ENCODE measurements at regions not wholly inside any gene's neighbourhood (a gene's known extent, or its start where the extent isn't known, plus 50 kb on each side); places are given as distances from the start of the nearest gene placed in this dataset.

GRCh38 chr3:102745881-102746280 lies 311.1 kb downstream of the ZPLD1 start:
- no peaks in the 10 kb centered on the region for H3K36me3 ChIP-seq (ENCODE audit: control insufficient read depth in 2 of 2, insufficient read depth in 2 of 2, low read length in 1 of 2)
- 69% methylated on average over 4 of the region's 4 CpGs for WGBS
- H3K4me1 ChIP-seq (ENCODE audit: control insufficient read depth in 2 of 2, insufficient read depth in 2 of 2, low read length in 2 of 2), result no peaks in the 10 kb centered on the region
- no peak overlapping the region for H3K27ac ChIP-seq (ENCODE audit: low read depth in 1 of 2, low read length in 1 of 2)
- no peak overlapping the region for H3K4me3 ChIP-seq (ENCODE audit: low read length in 2 of 2)
- H3K9me3 ChIP-seq (ENCODE audit: control insufficient read depth in 2 of 2, insufficient read depth in 1 of 2, low read length in 1 of 2), result no peaks in the 10 kb centered on the region
- no peak for DNase-seq (ENCODE audit: low read depth in 6 of 9, low spot score in 9 of 9)
- H3K27me3 ChIP-seq (ENCODE audit: control insufficient read depth in 2 of 2, insufficient read depth in 1 of 2, low read length in 1 of 2), result no peaks in the 10 kb centered on the region

GRCh38 chr3:102747611-102748010 lies 312.8 kb downstream of the ZPLD1 start:
- no peaks in the 10 kb centered on the region for H3K27me3 ChIP-seq (ENCODE audit: control insufficient read depth in 2 of 2, insufficient read depth in 1 of 2, low read length in 1 of 2)
- DNase-seq (ENCODE audit: low read depth in 6 of 9, low spot score in 9 of 9), result no peak
- no peak overlapping the region for H3K4me3 ChIP-seq (ENCODE audit: low read length in 2 of 2)
- H3K36me3 ChIP-seq (ENCODE audit: control insufficient read depth in 2 of 2, insufficient read depth in 2 of 2, low read length in 1 of 2), result no peaks in the 10 kb centered on the region
- no peaks in the 10 kb centered on the region for H3K4me1 ChIP-seq (ENCODE audit: control insufficient read depth in 2 of 2, insufficient read depth in 2 of 2, low read length in 2 of 2)
- no peak overlapping the region for H3K27ac ChIP-seq (ENCODE audit: low read depth in 1 of 2, low read length in 1 of 2)
- whole genome bisulfite sequencing, result 84% methylated on average over 4 of the region's 4 CpGs
- no peaks in the 10 kb centered on the region for H3K9me3 ChIP-seq (ENCODE audit: control insufficient read depth in 2 of 2, insufficient read depth in 1 of 2, low read length in 1 of 2)

- no peaks in the 10 kb centered on the region for H3K36me3 ChIP-seq (ENCODE audit: control insufficient read depth in 2 of 2, insufficient read depth in 2 of 2, low read length in 1 of 2)
- no peak overlapping the region for H3K4me3 ChIP-seq (ENCODE audit: low read length in 2 of 2)
- no peaks in the 10 kb centered on the region for H3K27me3 ChIP-seq (ENCODE audit: control insufficient read depth in 2 of 2, insufficient read depth in 1 of 2, low read length in 1 of 2)
- no peak overlapping the region for H3K27ac ChIP-seq (ENCODE audit: low read depth in 1 of 2, low read length in 1 of 2)
- no peaks in the 10 kb centered on the region for H3K4me1 ChIP-seq (ENCODE audit: control insufficient read depth in 2 of 2, insufficient read depth in 2 of 2, low read length in 2 of 2)
- no peak for DNase-seq (ENCODE audit: low read depth in 6 of 9, low spot score in 9 of 9)
- H3K9me3 ChIP-seq (ENCODE audit: control insufficient read depth in 2 of 2, insufficient read depth in 1 of 2, low read length in 1 of 2), result no peaks in the 10 kb centered on the region
Measured at GRCh38 chr3:102748646-102749045, 313.8 kb downstream of the ZPLD1 start.

- H3K4me1 ChIP-seq (ENCODE audit: control insufficient read depth in 2 of 2, insufficient read depth in 2 of 2, low read length in 2 of 2), result no peaks in the 10 kb centered on the region
- H3K36me3 ChIP-seq (ENCODE audit: control insufficient read depth in 2 of 2, insufficient read depth in 2 of 2, low read length in 1 of 2), result no peaks in the 10 kb centered on the region
- no peaks in the 10 kb centered on the region for H3K9me3 ChIP-seq (ENCODE audit: control insufficient read depth in 2 of 2, insufficient read depth in 1 of 2, low read length in 1 of 2)
- WGBS, result 94% methylated on average over 2 of the region's 2 CpGs
- no peak overlapping the region for H3K27ac ChIP-seq (ENCODE audit: low read depth in 1 of 2, low read length in 1 of 2)
- no peak for DNase-seq (ENCODE audit: low read depth in 6 of 9, low spot score in 9 of 9)
- H3K27me3 ChIP-seq (ENCODE audit: control insufficient read depth in 2 of 2, insufficient read depth in 1 of 2, low read length in 1 of 2), result no peaks in the 10 kb centered on the region
- H3K4me3 ChIP-seq (ENCODE audit: low read length in 2 of 2), result no peak overlapping the region
Measured at GRCh38 chr3:102750322-102750721, 315.5 kb downstream of the ZPLD1 start.

- Histone ChIP-seq H3K9me3 (ENCODE audit: control insufficient read depth in 2 of 2, insufficient read depth in 1 of 2, low read length in 1 of 2) (no peaks in the 10 kb centered on the region), H3K4me1 (ENCODE audit: control insufficient read depth in 2 of 2, insufficient read depth in 2 of 2, low read length in 2 of 2) (no peaks in the 10 kb centered on the region), H3K27ac (ENCODE audit: low read depth in 1 of 2, low read length in 1 of 2) (no peak overlapping the region), H3K27me3 (ENCODE audit: control insufficient read depth in 2 of 2, insufficient read depth in 1 of 2, low read length in 1 of 2) (no peaks in the 10 kb centered on the region), H3K36me3 (ENCODE audit: control insufficient read depth in 2 of 2, insufficient read depth in 2 of 2, low read length in 1 of 2) (no peaks in the 10 kb centered on the region), H3K4me3 (ENCODE audit: low read length in 2 of 2) (no peak overlapping the region)
- no peak for DNase-seq (ENCODE audit: low read depth in 6 of 9, low spot score in 9 of 9)
Measured at GRCh38 chr3:102753901-102754300, 319.1 kb downstream of the ZPLD1 start.

- Histone ChIP-seq H3K36me3 (ENCODE audit: control insufficient read depth in 2 of 2, insufficient read depth in 2 of 2, low read length in 1 of 2) (no peaks in the 10 kb centered on the region), H3K4me1 (ENCODE audit: control insufficient read depth in 2 of 2, insufficient read depth in 2 of 2, low read length in 2 of 2) (no peaks in the 10 kb centered on the region), H3K27me3 (ENCODE audit: control insufficient read depth in 2 of 2, insufficient read depth in 1 of 2, low read length in 1 of 2) (no peaks in the 10 kb centered on the region), H3K27ac (ENCODE audit: low read depth in 1 of 2, low read length in 1 of 2) (no peak overlapping the region), H3K4me3 (ENCODE audit: low read length in 2 of 2) (no peak overlapping the region), H3K9me3 (ENCODE audit: control insufficient read depth in 2 of 2, insufficient read depth in 1 of 2, low read length in 1 of 2) (no peaks in the 10 kb centered on the region)
- WGBS, result 93% methylated on average over 2 of the region's 2 CpGs
- no peak for DNase-seq (ENCODE audit: low read depth in 6 of 9, low spot score in 9 of 9)
Measured at GRCh38 chr3:102756706-102757105, 321.9 kb downstream of the ZPLD1 start.

GRCh38 chr3:102757950-102758349 lies 323.1 kb downstream of the ZPLD1 start:
- 94% methylated on average over 2 of the region's 2 CpGs for WGBS
- no peaks in the 10 kb centered on the region for H3K9me3 ChIP-seq (ENCODE audit: control insufficient read depth in 2 of 2, insufficient read depth in 1 of 2, low read length in 1 of 2)
- DNase-seq (ENCODE audit: low read depth in 6 of 9, low spot score in 9 of 9), result no peak
- H3K4me1 ChIP-seq (ENCODE audit: control insufficient read depth in 2 of 2, insufficient read depth in 2 of 2, low read length in 2 of 2), result no peaks in the 10 kb centered on the region
- no peaks in the 10 kb centered on the region for H3K36me3 ChIP-seq (ENCODE audit: control insufficient read depth in 2 of 2, insufficient read depth in 2 of 2, low read length in 1 of 2)
- no peak overlapping the region for H3K27ac ChIP-seq (ENCODE audit: low read depth in 1 of 2, low read length in 1 of 2)
- H3K4me3 ChIP-seq (ENCODE audit: low read length in 2 of 2), result no peak overlapping the region
- no peaks in the 10 kb centered on the region for H3K27me3 ChIP-seq (ENCODE audit: control insufficient read depth in 2 of 2, insufficient read depth in 1 of 2, low read length in 1 of 2)

- DNase-seq (ENCODE audit: low read depth in 6 of 9, low spot score in 9 of 9), result no peak
- H3K4me1 ChIP-seq (ENCODE audit: control insufficient read depth in 2 of 2, insufficient read depth in 2 of 2, low read length in 2 of 2), result no peaks in the 10 kb centered on the region
- no peaks in the 10 kb centered on the region for H3K27me3 ChIP-seq (ENCODE audit: control insufficient read depth in 2 of 2, insufficient read depth in 1 of 2, low read length in 1 of 2)
- no peak overlapping the region for H3K27ac ChIP-seq (ENCODE audit: low read depth in 1 of 2, low read length in 1 of 2)
- WGBS, result 75% methylated on average over 2 of the region's 2 CpGs
- H3K9me3 ChIP-seq (ENCODE audit: control insufficient read depth in 2 of 2, insufficient read depth in 1 of 2, low read length in 1 of 2), result no peaks in the 10 kb centered on the region
- H3K4me3 ChIP-seq (ENCODE audit: low read length in 2 of 2), result no peak overlapping the region
- no peaks in the 10 kb centered on the region for H3K36me3 ChIP-seq (ENCODE audit: control insufficient read depth in 2 of 2, insufficient read depth in 2 of 2, low read length in 1 of 2)
Measured at GRCh38 chr3:102761766-102762165, 327.0 kb downstream of the ZPLD1 start.

- no peaks in the 10 kb centered on the region for H3K27me3 ChIP-seq (ENCODE audit: control insufficient read depth in 2 of 2, insufficient read depth in 1 of 2, low read length in 1 of 2)
- no peak for DNase-seq (ENCODE audit: low read depth in 6 of 9, low spot score in 9 of 9)
- H3K9me3 ChIP-seq (ENCODE audit: control insufficient read depth in 2 of 2, insufficient read depth in 1 of 2, low read length in 1 of 2), result no peaks in the 10 kb centered on the region
- no peaks in the 10 kb centered on the region for H3K4me1 ChIP-seq (ENCODE audit: control insufficient read depth in 2 of 2, insufficient read depth in 2 of 2, low read length in 2 of 2)
- 91% methylated on average over 3 of the region's 3 CpGs for WGBS
- H3K36me3 ChIP-seq (ENCODE audit: control insufficient read depth in 2 of 2, insufficient read depth in 2 of 2, low read length in 1 of 2), result no peaks in the 10 kb centered on the region
- H3K27ac ChIP-seq (ENCODE audit: low read depth in 1 of 2, low read length in 1 of 2), result no peak overlapping the region
- H3K4me3 ChIP-seq (ENCODE audit: low read length in 2 of 2), result no peak overlapping the region
Measured at GRCh38 chr3:102790747-102791325, 356.0 kb downstream of the ZPLD1 start.
